NT2/D1 (cell line): ENCODE measurements at regions not wholly inside any gene's neighbourhood (a gene's known extent, or its start where the extent isn't known, plus 50 kb on each side); places are given as distances from the start of the nearest gene placed in this dataset.

Experiments
- YY1 ChIP-seq: IDR thresholded peaks from 2 replicates; pipeline ENCODE4 v1.6.1; 2011; ENCODE audit not compliant: insufficient read length, insufficient read depth
- ZNF274 ChIP-seq: IDR thresholded peaks from 2 replicates; pipeline ENCODE4 v1.6.1; 2011; ENCODE audit warnings: mild to moderate bottlenecking, low read depth, low read length

- TF ChIP-seq YY1, result no peak
- no peak for TF ChIP-seq ZNF274
Measured at GRCh38 chr11:92461447-92461846, 236.8 kb downstream of the FAT3 start.
